ENCODE measurements at regions not wholly inside any gene's neighbourhood (a gene's known extent, or its start where the extent isn't known, plus 50 kb on each side); places are given as distances from the start of the nearest gene placed in this dataset.
"Not testable (repeated sequence)": the region's sequence is repeated elsewhere in the genome, so short reads cannot be mapped to it uniquely, and the experiment has no call there.

GRCh38 chr14:21902561-21903181, 229.1 kb upstream of the OR4E1 start:
- no peak for TF ChIP-seq CTCF (IDR thresholded peaks at IDR 0.05; ENCODE audit: control insufficient read depth, extremely low read depth, insufficient read depth)
- DNase-seq (ENCODE audit: low read depth) = no peak

GRCh38 chr14:21894898-21895194, 221.2 kb upstream of the OR4E1 start:
- not testable (repeated sequence) for DNase-seq (ENCODE audit: low read depth); H3K4me3 ChIP-seq (ENCODE audit: low read depth, low read length)

More at GRCh38 chr14:21902561-21903181, 229.1 kb upstream of the OR4E1 start:
- H3K4me3 ChIP-seq (ENCODE audit: low read depth, low read length) = no peak overlapping the region

GRCh38 chr14:21894003-21894897, 220.6 kb upstream of the OR4E1 start:
- peak; percentile 45 for TF ChIP-seq CTCF (IDR thresholded peaks at IDR 0.05; ENCODE audit: control insufficient read depth, extremely low read depth, insufficient read depth)
- H3K4me3 ChIP-seq (ENCODE audit: low read depth, low read length) = no peak overlapping the region
- no peak for DNase-seq (ENCODE audit: low read depth)

- no peak for DNase-seq (ENCODE audit: low read depth)
- no peak for TF ChIP-seq CTCF (IDR thresholded peaks at IDR 0.05; ENCODE audit: control insufficient read depth, extremely low read depth, insufficient read depth)
- no peak overlapping the region for H3K4me3 ChIP-seq (ENCODE audit: low read depth, low read length)
Observed at GRCh38 chr14:21891921-21892320, 218.3 kb upstream of the OR4E1 start.

GRCh38 chr14:21884995-21885394, 211.4 kb upstream of the OR4E1 start:
- H3K4me3 ChIP-seq (ENCODE audit: low read depth, low read length) = no peak overlapping the region
- TF ChIP-seq CTCF (IDR thresholded peaks at IDR 0.05; ENCODE audit: control insufficient read depth, extremely low read depth, insufficient read depth) = no peak
- no peak for DNase-seq (ENCODE audit: low read depth)

- no peak for TF ChIP-seq CTCF (IDR thresholded peaks at IDR 0.05; ENCODE audit: control insufficient read depth, extremely low read depth, insufficient read depth)
- H3K4me3 ChIP-seq (ENCODE audit: low read depth, low read length) = no peak overlapping the region
- DNase-seq (ENCODE audit: low read depth) = no peak
Observed at GRCh38 chr14:21882226-21882625, 208.6 kb upstream of the OR4E1 start.

- no peak for TF ChIP-seq CTCF (IDR thresholded peaks at IDR 0.05; ENCODE audit: control insufficient read depth, extremely low read depth, insufficient read depth)
- no peak for DNase-seq (ENCODE audit: low read depth)
- H3K4me3 ChIP-seq (ENCODE audit: low read depth, low read length) = no peak overlapping the region
Observed at GRCh38 chr14:21880918-21881317, 207.3 kb upstream of the OR4E1 start.

Measured in LNCaP clone FGC (cell line).